Mucosa of rectum (tissue), 2 donors: ENCODE measurements at regions not wholly inside any gene's neighbourhood (a gene's known extent, or its start where the extent isn't known, plus 50 kb on each side); places are given as distances from the start of the nearest gene placed in this dataset.
"Not testable (repeated sequence)": the region's sequence is repeated elsewhere in the genome, so short reads cannot be mapped to it uniquely, and the experiment has no call there.

Source experiments
- H3K27ac ChIP-seq, 2 donors: one replicate each; pipeline ENCODE4 v1.7.0; 2013; ENCODE audit warnings: inconsistent platforms in 2 of 2, low read depth in 2 of 2, low read length in 2 of 2
- H3K27me3 ChIP-seq, 2 donors: one replicate each; pipeline ENCODE4 v1.7.0; 2013; ENCODE audit warnings: low read length in 2 of 2; ENCODE audit not compliant: control insufficient read depth in 2 of 2, insufficient read depth in 2 of 2
- H3K36me3 ChIP-seq, 2 donors: one replicate each; pipeline ENCODE4 v1.7.0; 2013; ENCODE audit warnings: low read length in 2 of 2; ENCODE audit not compliant: control insufficient read depth in 2 of 2, insufficient read depth in 2 of 2
- H3K4me1 ChIP-seq, 2 donors: one replicate each; pipeline ENCODE4 v1.7.0; 2013; ENCODE audit warnings: low read length in 2 of 2, mild to moderate bottlenecking in 1 of 2; ENCODE audit not compliant: control insufficient read depth in 2 of 2, insufficient read depth in 2 of 2
- H3K4me3 ChIP-seq, 2 donors: one replicate each; pipeline ENCODE4 v1.7.0; 2013; ENCODE audit warnings: low read length in 2 of 2
- H3K9ac ChIP-seq, 2 donors: one replicate each; pipeline ENCODE4 v1.7.0; 2013; ENCODE audit warnings: low read length in 2 of 2, low read depth in 1 of 2, mild to moderate bottlenecking in 1 of 2
- H3K9me3 ChIP-seq, 2 donors: one replicate each; pipeline ENCODE4 v1.7.0; 2013; ENCODE audit warnings: low read length in 2 of 2; ENCODE audit not compliant: control insufficient read depth in 2 of 2
- donor health status: healthy.
- donor health status: Normal muscosa, but diverticular disease.

- Histone ChIP-seq H3K4me3 (no peak overlapping the region), H3K9ac (no peak overlapping the region), H3K27ac (no peak overlapping the region), H3K27me3 (no peaks in the 10 kb centered on the region), H3K4me1 (no peaks in the 10 kb centered on the region), H3K36me3 (no peaks in the 10 kb centered on the region), H3K9me3 (no peaks in the 10 kb centered on the region)
Observed at GRCh38 chr7:20895563-20895962, 108.9 kb upstream of the SP8 start.

GRCh38 chr7:20896996-20897395, 110.3 kb upstream of the SP8 start:
- Histone ChIP-seq H3K27me3 (no peaks in the 10 kb centered on the region), H3K36me3 (no peaks in the 10 kb centered on the region), H3K9ac (no peak overlapping the region), H3K9me3 (no peaks in the 10 kb centered on the region), H3K4me3 (no peak overlapping the region), H3K27ac (no peak overlapping the region), H3K4me1 (no peaks in the 10 kb centered on the region)

- H3K4me3 ChIP-seq = no peak overlapping the region
- no peak overlapping the region for H3K27ac ChIP-seq
- H3K27me3 ChIP-seq = no peaks in the 10 kb centered on the region
- H3K9ac ChIP-seq = no peak overlapping the region
- no peaks in the 10 kb centered on the region for H3K4me1 ChIP-seq
- H3K9me3 ChIP-seq = no peaks in the 10 kb centered on the region
- H3K36me3 ChIP-seq = no peaks in the 10 kb centered on the region
Observed at GRCh38 chr7:20906801-20907453, 120.2 kb upstream of the SP8 start.

- Histone ChIP-seq H3K27ac (no peak overlapping the region), H3K4me3 (no peak overlapping the region), H3K4me1 (no peaks in the 10 kb centered on the region), H3K27me3 (no peaks in the 10 kb centered on the region), H3K9me3 (no peaks in the 10 kb centered on the region), H3K9ac (no peak overlapping the region), H3K36me3 (no peaks in the 10 kb centered on the region)
Observed at GRCh38 chr7:20911081-20911480, 124.4 kb upstream of the SP8 start.

DNA sequence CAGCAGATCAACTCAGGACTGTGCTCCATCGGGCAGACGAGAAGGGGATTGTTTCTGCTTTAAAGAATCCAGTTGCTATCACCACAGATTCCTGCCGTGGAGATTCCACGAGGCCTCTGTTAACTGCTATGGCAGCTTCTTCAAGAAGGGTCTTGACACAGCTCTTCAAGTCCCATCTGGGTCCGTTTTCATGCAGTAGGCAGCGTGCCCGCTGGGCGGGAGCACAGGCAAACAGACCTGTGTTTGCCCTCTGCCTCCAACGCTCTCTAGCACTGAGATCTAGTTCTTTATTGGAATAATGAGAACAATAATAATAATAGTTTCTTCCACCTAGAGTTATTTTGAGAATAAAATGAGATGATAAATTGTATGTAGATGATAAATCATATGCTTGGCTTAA, 127.2 kb upstream of the SP8 start:
- no peak overlapping the region for H3K9ac ChIP-seq
- no peak overlapping the region for H3K27ac ChIP-seq
- H3K27me3 ChIP-seq = no peaks in the 10 kb centered on the region
- H3K36me3 ChIP-seq = no peaks in the 10 kb centered on the region
- H3K4me3 ChIP-seq = no peak overlapping the region
- H3K9me3 ChIP-seq = no peaks in the 10 kb centered on the region
- no peaks in the 10 kb centered on the region for H3K4me1 ChIP-seq

DNA sequence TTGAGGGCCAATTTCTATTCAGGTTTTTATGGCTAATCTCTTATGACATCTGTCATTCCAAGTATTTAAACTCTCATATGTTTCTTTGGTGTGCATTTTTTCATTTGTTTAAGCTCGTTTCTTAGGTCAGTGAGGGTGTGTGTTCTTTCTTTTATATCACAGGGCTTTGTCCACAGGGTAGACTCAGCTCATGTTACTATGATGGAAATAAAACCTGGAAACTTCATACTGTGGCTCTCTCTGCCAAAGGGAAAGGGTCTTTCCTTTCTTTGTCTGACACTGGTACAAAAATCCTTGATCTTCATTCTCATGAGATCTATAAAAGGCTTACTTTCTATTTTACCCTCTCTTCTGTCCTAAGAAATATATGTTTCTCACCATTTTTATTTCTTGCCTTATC, 129.6 kb upstream of the SP8 start:
- Histone ChIP-seq H3K9me3 (no peaks in the 10 kb centered on the region), H3K4me1 (no peaks in the 10 kb centered on the region), H3K4me3 (no peak overlapping the region), H3K36me3 (no peaks in the 10 kb centered on the region), H3K27ac (no peak overlapping the region), H3K27me3 (no peaks in the 10 kb centered on the region), H3K9ac (no peak overlapping the region)

DNA sequence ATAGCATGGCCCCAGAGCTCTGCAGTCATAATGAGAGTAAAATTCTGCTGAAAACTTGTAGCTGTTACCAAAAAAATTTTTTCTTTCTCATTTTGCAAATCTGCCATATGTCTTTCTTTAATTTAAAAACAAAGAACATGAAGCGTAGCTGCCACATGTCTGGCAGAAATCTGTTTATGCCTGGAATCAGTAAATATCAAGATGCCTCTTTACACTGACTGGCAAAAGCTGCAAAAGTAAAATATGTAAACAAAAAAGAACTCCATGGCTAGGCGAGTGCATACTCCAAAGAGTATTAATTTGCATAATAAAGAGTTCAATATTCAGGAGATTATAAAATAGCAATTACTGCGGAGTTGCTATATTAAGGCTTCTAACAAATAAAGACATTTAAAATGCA, 130.9 kb upstream of the SP8 start:
- Histone ChIP-seq H3K9me3 (no peaks in the 10 kb centered on the region), H3K27ac (no peak overlapping the region), H3K27me3 (no peaks in the 10 kb centered on the region), H3K4me1 (no peaks in the 10 kb centered on the region), H3K4me3 (no peak overlapping the region), H3K36me3 (no peaks in the 10 kb centered on the region), H3K9ac (no peak overlapping the region)

DNA sequence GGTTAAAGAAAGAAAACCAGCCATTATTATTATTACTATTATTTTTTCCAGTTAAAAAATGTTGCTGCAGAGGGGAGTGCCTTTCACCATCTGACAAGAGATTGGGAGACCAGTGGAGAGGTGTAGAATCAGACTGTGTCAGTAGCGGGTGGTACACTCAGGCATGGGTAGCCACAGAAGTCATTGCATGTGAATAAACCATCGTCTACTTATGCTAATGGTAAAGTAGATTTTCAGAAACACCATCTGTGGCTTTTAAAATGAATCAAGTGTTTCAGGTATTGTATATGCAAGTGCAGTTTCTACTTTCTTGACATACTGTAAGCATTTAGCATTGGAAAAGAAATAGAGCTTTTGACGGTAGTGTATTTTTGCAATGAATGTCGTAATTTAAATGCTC, 131.5 kb upstream of the SP8 start:
- Histone ChIP-seq H3K9ac (no peak overlapping the region), H3K4me3 (no peak overlapping the region), H3K9me3 (no peaks in the 10 kb centered on the region), H3K27me3 (no peaks in the 10 kb centered on the region), H3K36me3 (no peaks in the 10 kb centered on the region), H3K27ac (no peak overlapping the region), H3K4me1 (no peaks in the 10 kb centered on the region)

GRCh38 chr7:20927178-20927577, 140.5 kb upstream of the SP8 start:
- H3K27me3 ChIP-seq, H3K27ac ChIP-seq: not testable (repeated sequence)

GRCh38 chr7:20927976-20928375, 141.3 kb upstream of the SP8 start:
- Histone ChIP-seq H3K9me3 (no peaks in the 10 kb centered on the region), H3K4me1 (no peaks in the 10 kb centered on the region), H3K4me3 (no peak overlapping the region), H3K27ac (no peak overlapping the region), H3K36me3 (no peaks in the 10 kb centered on the region), H3K27me3 (no peaks in the 10 kb centered on the region), H3K9ac (no peak overlapping the region)

More at GRCh38 chr7:20927178-20927577, 140.5 kb upstream of the SP8 start:
- H3K4me3 ChIP-seq, H3K4me1 ChIP-seq, H3K9me3 ChIP-seq, H3K9ac ChIP-seq, H3K36me3 ChIP-seq: not testable (repeated sequence)

DNA sequence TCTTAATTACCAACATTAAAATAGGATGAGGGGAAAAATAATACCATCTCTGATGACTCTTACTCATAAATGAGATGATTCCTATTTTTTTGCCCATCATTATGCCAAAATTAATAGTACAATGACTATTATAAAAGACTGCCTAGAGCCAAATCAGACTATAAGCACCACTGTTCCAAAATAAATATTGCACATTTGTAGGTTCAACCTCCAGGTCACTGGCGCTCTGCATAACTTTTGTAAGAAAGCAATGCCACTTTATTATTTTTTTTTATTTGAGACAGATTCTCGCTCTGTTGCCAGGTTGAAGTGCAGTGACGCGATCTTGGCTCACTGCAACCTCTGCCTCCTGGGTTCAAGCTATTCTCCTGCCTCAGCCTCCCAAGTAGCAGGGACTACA, 142.5 kb upstream of the SP8 start:
- no peak overlapping the region for H3K27ac ChIP-seq
- no peaks in the 10 kb centered on the region for H3K36me3 ChIP-seq
- no peaks in the 10 kb centered on the region for H3K9me3 ChIP-seq
- no peaks in the 10 kb centered on the region for H3K4me1 ChIP-seq
- H3K27me3 ChIP-seq = no peaks in the 10 kb centered on the region
- H3K4me3 ChIP-seq = no peak overlapping the region
- no peak overlapping the region for H3K9ac ChIP-seq
